GM21515 (cell line): ENCODE measurements at regions not wholly inside any gene's neighbourhood (a gene's known extent, or its start where the extent isn't known, plus 50 kb on each side); places are given as distances from the start of the nearest gene placed in this dataset.
A peak's percentile ranks its signal among the peaks of the same experiment; 100 is the strongest.
"Not testable (repeated sequence)": the region's sequence is repeated elsewhere in the genome, so short reads cannot be mapped to it uniquely, and the experiment has no call there.

Experiments
- ATAC-seq: cut with Tn5 transposase; IDR thresholded peaks from one replicate; pipeline ENCODE4 v1.9.1; 2021; ENCODE audit not compliant: unreplicated experiment

- not testable (repeated sequence) for ATAC-seq
Observed at GRCh38 chr3:107909583-107909982, 181.2 kb downstream of the CD47 start.

GRCh38 chr3:107907996-107908395 lies 182.8 kb downstream of the CD47 start:
- no peak for ATAC-seq

- no peak for ATAC-seq
Observed at GRCh38 chr3:107904536-107905066, 186.2 kb downstream of the CD47 start.

GRCh38 chr3:107899990-107900651 lies 190.7 kb downstream of the CD47 start:
- no peak for ATAC-seq

GRCh38 chr3:107897471-107898061 lies 193.3 kb downstream of the CD47 start:
- no peak for ATAC-seq

- ATAC-seq: no peak
Observed at GRCh38 chr3:107894998-107895397, 195.8 kb downstream of the CD47 start.

- ATAC-seq: no peak
Observed at GRCh38 chr3:107892955-107893624, 197.7 kb downstream of the CD47 start.

GRCh38 chr3:107884719-107885460 lies 205.9 kb downstream of the CD47 start:
- ATAC-seq: no peak

GRCh38 chr3:107884028-107884427 lies 206.8 kb downstream of the CD47 start:
- no peak for ATAC-seq

- ATAC-seq: no peak
Observed at GRCh38 chr3:107882881-107883280, 207.9 kb downstream of the CD47 start.

- ATAC-seq: no peak
Observed at GRCh38 chr3:107882261-107882660, 208.6 kb downstream of the CD47 start.

- ATAC-seq: no peak
Observed at GRCh38 chr3:107881509-107881908, 209.3 kb downstream of the CD47 start.

- no peak for ATAC-seq
Observed at GRCh38 chr3:107880702-107881101, 210.1 kb downstream of the CD47 start.

GRCh38 chr3:107877936-107878335 lies 212.9 kb downstream of the CD47 start:
- no peak for ATAC-seq

GRCh38 chr3:107870943-107871638 lies 219.7 kb downstream of the CD47 start:
- ATAC-seq: no peak

GRCh38 chr3:107870096-107870495 lies 220.7 kb downstream of the CD47 start:
- ATAC-seq: no peak

GRCh38 chr3:107868449-107868848 lies 222.4 kb downstream of the CD47 start:
- ATAC-seq: no peak

- peak; percentile 82 for ATAC-seq
Observed at GRCh38 chr3:107861904-107862303, 228.9 kb downstream of the CD47 start.

GRCh38 chr3:107861422-107861821 lies 229.4 kb downstream of the CD47 start:
- ATAC-seq: no peak
